ENCODE measurements at regions not wholly inside any gene's neighbourhood (a gene's known extent, or its start where the extent isn't known, plus 50 kb on each side); places are given as distances from the start of the nearest gene placed in this dataset.

- TF ChIP-seq MAX (IDR thresholded peaks at IDR 0.05) (no peak), TCF12 (IDR thresholded peaks at IDR 0.05; ENCODE audit: low read depth) (no peak), TAF1 (IDR thresholded peaks at IDR 0.05; ENCODE audit: low read depth) (no peak), FOXM1 (IDR thresholded peaks at IDR 0.05; ENCODE audit: borderline replicate concordance, low read depth) (no peak), NFIC (IDR thresholded peaks at IDR 0.05) (no peak), CREB1 (IDR thresholded peaks at IDR 0.05; ENCODE audit: low read depth) (no peak), USF1 (IDR thresholded peaks at IDR 0.05) (no peak), EP300 (IDR thresholded peaks at IDR 0.05; ENCODE audit: borderline replicate concordance) (no peak), EGR1 (IDR thresholded peaks at IDR 0.05) (no peak)
These were observed 796.2 kb downstream of the NR2F2 start for GRCh38 chr15:97126553-97127233.

- TF ChIP-seq EGR1 (IDR thresholded peaks at IDR 0.05) (no peak), RAD21 (IDR thresholded peaks at IDR 0.05; ENCODE audit: low read depth) (no peak), YY1 (IDR thresholded peaks at IDR 0.05; ENCODE audit: low read depth) (no peak), MAX (IDR thresholded peaks at IDR 0.05) (no peak), CREB1 (IDR thresholded peaks at IDR 0.05; ENCODE audit: low read depth) (no peak), TAF1 (IDR thresholded peaks at IDR 0.05; ENCODE audit: low read depth) (no peak), FOXM1 (IDR thresholded peaks at IDR 0.05; ENCODE audit: borderline replicate concordance, low read depth) (no peak), TCF12 (IDR thresholded peaks at IDR 0.05; ENCODE audit: low read depth) (no peak), CEBPB (IDR thresholded peaks at IDR 0.05) (no peak), EP300 (IDR thresholded peaks at IDR 0.05; ENCODE audit: borderline replicate concordance) (no peak), REST (IDR thresholded peaks at IDR 0.05; ENCODE audit: low read depth) (no peak), ZBTB7A (IDR thresholded peaks at IDR 0.05; ENCODE audit: low read depth) (no peak), USF1 (IDR thresholded peaks at IDR 0.05) (no peak), TEAD4 (IDR thresholded peaks at IDR 0.05) (no peak), NFIC (IDR thresholded peaks at IDR 0.05) (no peak)
These were observed 799.2 kb downstream of the NR2F2 start for GRCh38 chr15:97129674-97130073.

GRCh38 chr15:97140216-97140615 is 809.7 kb downstream of the NR2F2 start:
- TF ChIP-seq YY1 (IDR thresholded peaks at IDR 0.05; ENCODE audit: low read depth) = no peak
- no peak for TF ChIP-seq ZBTB7A (IDR thresholded peaks at IDR 0.05; ENCODE audit: low read depth)
- TF ChIP-seq CEBPB (IDR thresholded peaks at IDR 0.05) = no peak
- TF ChIP-seq TAF1 (IDR thresholded peaks at IDR 0.05; ENCODE audit: low read depth) = no peak
- no peak for TF ChIP-seq REST (IDR thresholded peaks at IDR 0.05; ENCODE audit: low read depth)
- no peak for TF ChIP-seq TEAD4 (IDR thresholded peaks at IDR 0.05)
- TF ChIP-seq RAD21 (IDR thresholded peaks at IDR 0.05; ENCODE audit: low read depth) = no peak
- no peak for TF ChIP-seq TCF12 (IDR thresholded peaks at IDR 0.05; ENCODE audit: low read depth)

- TF ChIP-seq CREB1 (IDR thresholded peaks at IDR 0.05; ENCODE audit: low read depth) = no peak
These were observed 810.9 kb downstream of the NR2F2 start for GRCh38 chr15:97141360-97141759.

GRCh38 chr15:97141871-97142270 is 811.4 kb downstream of the NR2F2 start:
- no peak for TF ChIP-seq TCF12 (IDR thresholded peaks at IDR 0.05; ENCODE audit: low read depth)
- no peak for TF ChIP-seq ZBTB7A (IDR thresholded peaks at IDR 0.05; ENCODE audit: low read depth)
- no peak for TF ChIP-seq RAD21 (IDR thresholded peaks at IDR 0.05; ENCODE audit: low read depth)
- no peak for TF ChIP-seq YY1 (IDR thresholded peaks at IDR 0.05; ENCODE audit: low read depth)
- no peak for TF ChIP-seq FOXM1 (IDR thresholded peaks at IDR 0.05; ENCODE audit: borderline replicate concordance, low read depth)
- no peak for TF ChIP-seq TEAD4 (IDR thresholded peaks at IDR 0.05)
- TF ChIP-seq EP300 (IDR thresholded peaks at IDR 0.05; ENCODE audit: borderline replicate concordance) = no peak
- TF ChIP-seq CREB1 (IDR thresholded peaks at IDR 0.05; ENCODE audit: low read depth) = no peak
- TF ChIP-seq USF1 (IDR thresholded peaks at IDR 0.05) = no peak
- no peak for TF ChIP-seq MAX (IDR thresholded peaks at IDR 0.05)
- TF ChIP-seq EGR1 (IDR thresholded peaks at IDR 0.05) = no peak
- TF ChIP-seq CEBPB (IDR thresholded peaks at IDR 0.05) = no peak
- TF ChIP-seq NFIC (IDR thresholded peaks at IDR 0.05) = no peak
- no peak for TF ChIP-seq REST (IDR thresholded peaks at IDR 0.05; ENCODE audit: low read depth)
- TF ChIP-seq TAF1 (IDR thresholded peaks at IDR 0.05; ENCODE audit: low read depth) = no peak
